Hematopoietic multipotent progenitor cell (in vitro differentiated cells): ENCODE measurements at regions not wholly inside any gene's neighbourhood (a gene's known extent, or its start where the extent isn't known, plus 50 kb on each side); places are given as distances from the start of the nearest gene placed in this dataset.

Source experiments
- DNase-seq, 3 donors: peaks; one replicate each; pipeline ENCODE4 v3.0.0-alpha.2; 2011 to 2015; ENCODE audit warnings: low read depth in 2 of 3, low spot score in 2 of 3

GRCh38 chr7:25889765-25890164 lies 262.2 kb upstream of the NFE2L3 start:
- no peak for DNase-seq

- DNase-seq, result no peak
Measured at GRCh38 chr7:25891591-25891990, 260.4 kb upstream of the NFE2L3 start.

- DNase-seq, result no peak
Measured at GRCh38 chr7:25893436-25893835, 258.6 kb upstream of the NFE2L3 start.

- DNase-seq, result peak in 1 of 3 donors; percentile 32
Measured at GRCh38 chr7:25894002-25894901, 257.7 kb upstream of the NFE2L3 start.

- peak in 2 of 3 donors; percentile 85 to 86 for DNase-seq
Measured at GRCh38 chr7:25894902-25895791, 256.9 kb upstream of the NFE2L3 start.

- DNase-seq, result no peak
Measured at GRCh38 chr7:25895792-25896171, 256.2 kb upstream of the NFE2L3 start.

- DNase-seq, result peak in 2 of 3 donors; percentile 20 to 38
Measured at GRCh38 chr7:25897261-25897782, 254.7 kb upstream of the NFE2L3 start.

GRCh38 chr7:25900245-25900644 lies 251.8 kb upstream of the NFE2L3 start:
- no peak for DNase-seq

GRCh38 chr7:25900877-25901276 lies 251.1 kb upstream of the NFE2L3 start:
- DNase-seq, result no peak

GRCh38 chr7:25901658-25902057 lies 250.3 kb upstream of the NFE2L3 start:
- no peak for DNase-seq

GRCh38 chr7:25906003-25906402 lies 246.0 kb upstream of the NFE2L3 start:
- DNase-seq, result no peak

- DNase-seq, result no peak
Measured at GRCh38 chr7:25906760-25907159, 245.2 kb upstream of the NFE2L3 start.

GRCh38 chr7:25907214-25907613 lies 244.8 kb upstream of the NFE2L3 start:
- no peak for DNase-seq

GRCh38 chr7:25907731-25908130 lies 244.3 kb upstream of the NFE2L3 start:
- DNase-seq, result no peak

- DNase-seq, result no peak
Measured at GRCh38 chr7:25908154-25908949, 243.6 kb upstream of the NFE2L3 start.

- DNase-seq, result no peak
Measured at GRCh38 chr7:25911738-25912607, 240.0 kb upstream of the NFE2L3 start.

GRCh38 chr7:25913598-25914224 lies 238.3 kb upstream of the NFE2L3 start:
- no peak for DNase-seq

- no peak for DNase-seq
Measured at GRCh38 chr7:25918731-25919130, 233.3 kb upstream of the NFE2L3 start.

- DNase-seq, result no peak
Measured at GRCh38 chr7:25922296-25922695, 229.7 kb upstream of the NFE2L3 start.
